ENCODE measurements at regions not wholly inside any gene's neighbourhood (a gene's known extent, or its start where the extent isn't known, plus 50 kb on each side); places are given as distances from the start of the nearest gene placed in this dataset.

GRCh38 chr16:80117556-80118130 is 423.1 kb upstream of the DYNLRB2 start:
- H3K4me1 Mint-ChIP-seq (ENCODE audit: insufficient read depth, unreplicated experiment) = no peaks in the 10 kb centered on the region
- peak; percentile 36 for DNase-seq (ENCODE audit: unreplicated experiment)
- no peak overlapping the region for H3K4me3 Mint-ChIP-seq (ENCODE audit: unreplicated experiment)
- POLR2A ChIA-PET = interaction anchor here (0.8 kb wide), 1 partner anchor 359 kb away, joined by 3 read pairs; no protein-coding TSS in a partner anchor
- no peak overlapping the region for H3K27ac Mint-ChIP-seq (ENCODE audit: low read depth, unreplicated experiment)
- no TSS peak for BruUV-seq (replicated peaks)
- CTCF ChIA-PET = interaction anchor here (0.8 kb wide), 1 partner anchor 11 kb away, joined by 3 read pairs; no protein-coding TSS in a partner anchor
- no peaks in the 10 kb centered on the region for H3K27me3 Mint-ChIP-seq (ENCODE audit: insufficient read depth, unreplicated experiment)
- intact Hi-C loops (cut with micrococcal nuclease) = no loop called here
- no peaks in the 10 kb centered on the region for H3K36me3 Mint-ChIP-seq (ENCODE audit: insufficient read depth, unreplicated experiment)
- TF ChIP-seq CTCF (IDR thresholded peaks at IDR 0.05; ENCODE audit: unreplicated experiment) = no peak
- no peaks in the 10 kb centered on the region for H3K9me3 Mint-ChIP-seq (ENCODE audit: unreplicated experiment)

GRCh38 chr16:80116711-80117110 is 424.1 kb upstream of the DYNLRB2 start:
- Mint-ChIP-seq H3K36me3 (ENCODE audit: insufficient read depth, unreplicated experiment) (no peaks in the 10 kb centered on the region), H3K27ac (ENCODE audit: low read depth, unreplicated experiment) (no peak overlapping the region), H3K27me3 (ENCODE audit: insufficient read depth, unreplicated experiment) (no peaks in the 10 kb centered on the region), H3K4me1 (ENCODE audit: insufficient read depth, unreplicated experiment) (no peaks in the 10 kb centered on the region), H3K9me3 (ENCODE audit: unreplicated experiment) (no peaks in the 10 kb centered on the region), H3K4me3 (ENCODE audit: unreplicated experiment) (no peak overlapping the region)
- TF ChIP-seq CTCF (IDR thresholded peaks at IDR 0.05; ENCODE audit: unreplicated experiment) = no peak
- intact Hi-C loops (cut with micrococcal nuclease) = no loop called here
- CTCF ChIA-PET = no interaction called here
- POLR2A ChIA-PET = no interaction called here
- BruUV-seq (replicated peaks) = no TSS peak
- no peak for DNase-seq (ENCODE audit: unreplicated experiment)

- no peak for TF ChIP-seq CTCF (IDR thresholded peaks at IDR 0.05; ENCODE audit: unreplicated experiment)
- no peaks in the 10 kb centered on the region for H3K27me3 Mint-ChIP-seq (ENCODE audit: insufficient read depth, unreplicated experiment)
- no peak overlapping the region for H3K27ac Mint-ChIP-seq (ENCODE audit: low read depth, unreplicated experiment)
- no TSS peak for BruUV-seq (replicated peaks)
- no peaks in the 10 kb centered on the region for H3K36me3 Mint-ChIP-seq (ENCODE audit: insufficient read depth, unreplicated experiment)
- intact Hi-C loops (cut with micrococcal nuclease) = no loop called here
- ChIA-PET POLR2A (no interaction called here), CTCF (no interaction called here)
- no peaks in the 10 kb centered on the region for H3K4me1 Mint-ChIP-seq (ENCODE audit: insufficient read depth, unreplicated experiment)
- H3K9me3 Mint-ChIP-seq (ENCODE audit: unreplicated experiment) = no peaks in the 10 kb centered on the region
- DNase-seq (ENCODE audit: unreplicated experiment) = no peak
- H3K4me3 Mint-ChIP-seq (ENCODE audit: unreplicated experiment) = no peak overlapping the region
Measured at GRCh38 chr16:80114699-80115098, 426.1 kb upstream of the DYNLRB2 start.

- POLR2A ChIA-PET = no interaction called here
- Mint-ChIP-seq H3K4me3 (ENCODE audit: unreplicated experiment) (no peak overlapping the region), H3K27ac (ENCODE audit: low read depth, unreplicated experiment) (no peak overlapping the region), H3K36me3 (ENCODE audit: insufficient read depth, unreplicated experiment) (no peaks in the 10 kb centered on the region), H3K27me3 (ENCODE audit: insufficient read depth, unreplicated experiment) (no peaks in the 10 kb centered on the region), H3K4me1 (ENCODE audit: insufficient read depth, unreplicated experiment) (no peaks in the 10 kb centered on the region), H3K9me3 (ENCODE audit: unreplicated experiment) (no peaks in the 10 kb centered on the region)
- CTCF ChIA-PET = no interaction called here
- no peak for TF ChIP-seq CTCF (IDR thresholded peaks at IDR 0.05; ENCODE audit: unreplicated experiment)
- DNase-seq (ENCODE audit: unreplicated experiment) = no peak
- no TSS peak for BruUV-seq (replicated peaks)
- intact Hi-C loops (cut with micrococcal nuclease) = no loop called here
Measured at GRCh38 chr16:80113873-80114574, 426.8 kb upstream of the DYNLRB2 start.

All from MCF 10A (cell line).